ENCODE measurements at regions not wholly inside any gene's neighbourhood (a gene's known extent, or its start where the extent isn't known, plus 50 kb on each side); places are given as distances from the start of the nearest gene placed in this dataset.

- Histone ChIP-seq H3K4me3 (ENCODE audit: low read depth, low read length, poor library complexity, severe bottlenecking) (no peak overlapping the region), H3K27me3 (replicated peaks; ENCODE audit: insufficient read depth, low read depth, low read length, poor library complexity) (no peaks in the 10 kb centered on the region), H3K4me1 (ENCODE audit: insufficient read depth, low read length, poor library complexity, severe bottlenecking) (no peaks in the 10 kb centered on the region), H3K9me3 (ENCODE audit: low read depth, low read length, poor library complexity, severe bottlenecking) (no peaks in the 10 kb centered on the region), H3K27ac (ENCODE audit: low read depth, low read length, poor library complexity, severe bottlenecking) (no peak overlapping the region), H3K36me3 (ENCODE audit: insufficient read depth, low read length, poor library complexity, severe bottlenecking) (no peaks in the 10 kb centered on the region)
- DNase-seq (ENCODE audit: low spot score) = no peak
- ChIA-PET CTCF (no interaction called here), POLR2A (ENCODE audit: low non-redundant PET) (no interaction called here)
- intact Hi-C loops (cut with micrococcal nuclease; ENCODE audit: unreplicated experiment) = no loop called here
- no TSS peak for BruUV-seq (replicated peaks)
- TF ChIP-seq EZH2 (IDR thresholded peaks at IDR 0.05; ENCODE audit: borderline replicate concordance, low read depth, low read length, poor library complexity, severe bottlenecking) = no peak
- TF ChIP-seq, protein P1, sequence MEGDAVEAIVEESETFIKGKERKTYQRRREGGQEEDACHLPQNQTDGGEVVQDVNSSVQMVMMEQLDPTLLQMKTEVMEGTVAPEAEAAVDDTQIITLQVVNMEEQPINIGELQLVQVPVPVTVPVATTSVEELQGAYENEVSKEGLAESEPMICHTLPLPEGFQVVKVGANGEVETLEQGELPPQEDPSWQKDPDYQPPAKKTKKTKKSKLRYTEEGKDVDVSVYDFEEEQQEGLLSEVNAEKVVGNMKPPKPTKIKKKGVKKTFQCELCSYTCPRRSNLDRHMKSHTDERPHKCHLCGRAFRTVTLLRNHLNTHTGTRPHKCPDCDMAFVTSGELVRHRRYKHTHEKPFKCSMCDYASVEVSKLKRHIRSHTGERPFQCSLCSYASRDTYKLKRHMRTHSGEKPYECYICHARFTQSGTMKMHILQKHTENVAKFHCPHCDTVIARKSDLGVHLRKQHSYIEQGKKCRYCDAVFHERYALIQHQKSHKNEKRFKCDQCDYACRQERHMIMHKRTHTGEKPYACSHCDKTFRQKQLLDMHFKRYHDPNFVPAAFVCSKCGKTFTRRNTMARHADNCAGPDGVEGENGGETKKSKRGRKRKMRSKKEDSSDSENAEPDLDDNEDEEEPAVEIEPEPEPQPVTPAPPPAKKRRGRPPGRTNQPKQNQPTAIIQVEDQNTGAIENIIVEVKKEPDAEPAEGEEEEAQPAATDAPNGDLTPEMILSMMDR (conservative IDR thresholded peaks at IDR 0.05; ENCODE audit: low read depth, low read length) = no peak
Observed at GRCh38 chr9:78902051-78902450, 605.1 kb downstream of the PSAT1 start.

DNA sequence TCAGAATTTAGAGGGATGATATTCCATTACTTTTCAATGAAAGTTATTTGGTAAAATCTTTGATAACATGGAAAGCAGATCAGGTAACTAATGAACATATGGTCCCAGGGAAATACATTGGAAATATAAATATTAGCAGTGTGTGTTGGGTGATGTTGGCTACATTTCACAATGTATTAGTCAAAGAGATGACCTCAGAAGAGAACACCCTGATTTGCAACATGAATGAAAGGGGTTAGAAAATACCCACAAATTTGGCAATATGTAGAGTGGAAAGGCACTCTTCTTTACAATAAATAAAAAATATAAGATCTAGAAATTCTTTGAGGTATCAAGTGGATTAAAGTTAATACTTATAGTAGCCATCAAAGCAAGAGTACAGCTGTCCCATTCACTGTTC, 606.7 kb downstream of the PSAT1 start:
- TF ChIP-seq, protein P1 (conservative IDR thresholded peaks at IDR 0.05; ENCODE audit: low read depth, low read length) = no peak
- TF ChIP-seq EZH2 (IDR thresholded peaks at IDR 0.05; ENCODE audit: borderline replicate concordance, low read depth, low read length, poor library complexity, severe bottlenecking) = no peak
- H3K4me1 ChIP-seq (ENCODE audit: insufficient read depth, low read length, poor library complexity, severe bottlenecking) = no peaks in the 10 kb centered on the region
- intact Hi-C loops (cut with micrococcal nuclease; ENCODE audit: unreplicated experiment) = no loop called here
- H3K4me3 ChIP-seq (ENCODE audit: low read depth, low read length, poor library complexity, severe bottlenecking) = no peak overlapping the region
- DNase-seq (ENCODE audit: low spot score) = no peak
- no peaks in the 10 kb centered on the region for H3K9me3 ChIP-seq (ENCODE audit: low read depth, low read length, poor library complexity, severe bottlenecking)
- no peaks in the 10 kb centered on the region for H3K36me3 ChIP-seq (ENCODE audit: insufficient read depth, low read length, poor library complexity, severe bottlenecking)
- H3K27ac ChIP-seq (ENCODE audit: low read depth, low read length, poor library complexity, severe bottlenecking) = no peak overlapping the region
- no peaks in the 10 kb centered on the region for H3K27me3 ChIP-seq (replicated peaks; ENCODE audit: insufficient read depth, low read depth, low read length, poor library complexity)
- ChIA-PET POLR2A (ENCODE audit: low non-redundant PET) (no interaction called here), CTCF (no interaction called here)
- BruUV-seq (replicated peaks) = no TSS peak

DNA sequence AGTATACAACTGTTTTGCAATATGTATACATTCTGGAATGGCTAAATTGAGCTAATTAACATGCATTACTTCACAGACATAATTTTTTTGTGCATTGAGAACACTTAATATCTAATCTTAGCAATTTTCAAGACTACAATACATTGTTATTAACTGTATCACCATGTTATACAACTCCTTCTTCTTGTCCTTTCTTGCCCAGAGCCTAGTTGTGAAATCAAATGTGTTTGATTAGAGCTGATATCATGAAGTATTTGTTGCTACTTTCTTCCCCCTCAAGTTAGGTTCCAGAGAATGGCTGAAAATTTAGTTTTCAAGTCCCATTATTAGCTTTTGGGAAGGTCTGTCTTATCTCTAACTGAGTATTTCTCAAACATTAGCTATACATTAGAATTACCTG, 607.8 kb downstream of the PSAT1 start:
- POLR2A ChIA-PET (ENCODE audit: low non-redundant PET) = no interaction called here
- no peak overlapping the region for H3K4me3 ChIP-seq (ENCODE audit: low read depth, low read length, poor library complexity, severe bottlenecking)
- H3K27me3 ChIP-seq (replicated peaks; ENCODE audit: insufficient read depth, low read depth, low read length, poor library complexity) = no peaks in the 10 kb centered on the region
- CTCF ChIA-PET = no interaction called here
- H3K4me1 ChIP-seq (ENCODE audit: insufficient read depth, low read length, poor library complexity, severe bottlenecking) = no peaks in the 10 kb centered on the region
- intact Hi-C loops (cut with micrococcal nuclease; ENCODE audit: unreplicated experiment) = no loop called here
- DNase-seq (ENCODE audit: low spot score) = no peak
- H3K9me3 ChIP-seq (ENCODE audit: low read depth, low read length, poor library complexity, severe bottlenecking) = no peaks in the 10 kb centered on the region
- no TSS peak for BruUV-seq (replicated peaks)
- TF ChIP-seq, protein P1 (conservative IDR thresholded peaks at IDR 0.05; ENCODE audit: low read depth, low read length) = no peak
- TF ChIP-seq EZH2 (IDR thresholded peaks at IDR 0.05; ENCODE audit: borderline replicate concordance, low read depth, low read length, poor library complexity, severe bottlenecking) = no peak
- H3K27ac ChIP-seq (ENCODE audit: low read depth, low read length, poor library complexity, severe bottlenecking) = no peak overlapping the region
- no peaks in the 10 kb centered on the region for H3K36me3 ChIP-seq (ENCODE audit: insufficient read depth, low read length, poor library complexity, severe bottlenecking)

All from A673 (cell line).